Iris pigment epithelial cell (primary cell): ENCODE measurements at regions not wholly inside any gene's neighbourhood (a gene's known extent, or its start where the extent isn't known, plus 50 kb on each side); places are given as distances from the start of the nearest gene placed in this dataset.
"Not testable (repeated sequence)": the region's sequence is repeated elsewhere in the genome, so short reads cannot be mapped to it uniquely, and the experiment has no call there.

ENCODE experiments used
- DNase-seq: peaks from one replicate; pipeline ENCODE4 v3.0.0-alpha.2; 2011; ENCODE audit warnings: low read depth

DNA sequence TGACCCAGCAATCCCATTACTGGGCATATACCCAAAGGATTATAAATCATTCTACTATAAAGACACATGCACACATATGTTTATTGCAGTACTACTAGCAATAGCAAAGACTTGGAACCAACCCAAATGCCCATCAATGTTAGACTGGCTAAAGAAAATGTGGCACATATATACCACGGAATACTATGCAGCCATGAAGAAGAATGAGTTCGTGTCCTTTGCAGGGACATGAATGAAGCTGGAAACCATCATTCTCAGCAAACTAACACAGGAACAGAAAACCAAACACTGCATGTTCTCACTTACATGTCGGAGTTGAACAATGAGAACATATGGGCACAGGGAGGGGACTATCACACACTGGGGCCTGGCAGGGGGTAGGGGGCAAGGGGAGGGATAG is 183.0 kb downstream of the HACE1 start:
- DNase-seq = not testable (repeated sequence)

GRCh38 chr6:104675161-104675560 is 184.6 kb downstream of the HACE1 start:
- DNase-seq = not testable (repeated sequence)

DNA sequence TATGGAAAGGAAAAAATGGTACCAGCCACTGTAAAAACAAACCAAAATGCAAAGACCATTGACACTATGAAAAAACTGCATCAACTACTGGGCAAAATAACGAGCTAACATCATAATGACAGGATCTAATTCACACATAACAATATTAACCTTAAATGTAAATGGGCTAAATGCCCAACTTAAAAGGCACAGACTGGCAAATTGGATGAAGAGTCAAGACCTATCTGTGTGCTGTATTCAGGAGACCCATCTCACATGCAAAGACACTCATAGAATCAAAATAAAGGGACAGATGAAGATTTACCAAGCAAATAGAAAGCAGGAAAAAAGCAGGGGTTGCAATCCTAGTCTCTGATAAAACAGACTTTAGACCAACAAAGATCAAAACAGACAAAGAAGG is 186.6 kb downstream of the HACE1 start:
- DNase-seq = not testable (repeated sequence)

DNA sequence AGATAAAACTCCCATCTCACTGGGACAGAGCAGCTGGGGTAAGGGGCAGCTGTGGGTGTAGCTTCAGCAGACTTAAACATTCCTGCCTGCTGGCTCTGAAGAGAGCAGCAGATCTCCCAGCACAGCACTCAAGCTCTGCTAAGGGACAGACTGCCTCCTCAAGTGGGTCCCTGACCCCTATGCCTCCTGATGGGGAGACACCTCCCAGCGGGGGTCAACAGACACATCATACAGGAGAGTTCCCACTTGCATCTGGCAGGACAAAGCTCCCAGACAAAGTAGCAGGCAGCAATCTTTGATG is 188.2 kb downstream of the HACE1 start:
- not testable (repeated sequence) for DNase-seq

DNA sequence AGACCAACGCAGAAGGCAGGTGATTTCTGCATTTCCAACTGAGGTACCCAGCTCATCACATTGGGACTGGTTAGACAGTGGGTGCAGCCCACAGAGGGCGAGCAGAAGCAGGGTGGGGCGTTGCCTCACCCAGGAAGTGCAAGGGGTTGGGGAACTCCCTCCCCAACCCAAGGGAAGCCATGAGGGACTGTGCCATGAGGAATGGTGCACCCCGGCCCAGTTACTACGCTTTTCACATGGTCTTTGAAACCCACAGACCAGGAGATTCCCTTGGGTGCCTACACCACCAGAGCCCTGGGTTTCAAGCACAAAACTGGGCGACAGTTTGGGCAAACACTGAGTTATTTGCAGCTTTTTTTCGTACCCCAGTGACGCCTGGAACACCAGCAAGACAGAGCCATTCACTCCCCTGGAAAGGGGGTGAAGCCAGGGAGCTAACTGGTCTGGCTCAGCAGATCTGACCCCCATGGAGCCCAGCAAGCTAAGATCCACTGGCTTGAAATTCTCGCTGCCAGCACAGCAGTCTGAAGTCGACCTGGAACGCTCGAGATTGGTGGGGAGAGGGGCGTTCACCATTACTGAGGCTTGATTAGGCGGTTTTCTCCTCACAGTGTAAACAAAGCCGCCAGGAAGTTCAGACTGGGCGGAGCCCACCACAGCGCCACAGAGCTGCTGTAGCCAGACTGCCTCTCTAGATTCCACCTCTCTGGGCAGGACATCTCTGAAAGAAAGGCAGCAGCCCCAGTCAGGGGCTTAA is 188.7 kb downstream of the HACE1 start:
- DNase-seq = not testable (repeated sequence)

DNA sequence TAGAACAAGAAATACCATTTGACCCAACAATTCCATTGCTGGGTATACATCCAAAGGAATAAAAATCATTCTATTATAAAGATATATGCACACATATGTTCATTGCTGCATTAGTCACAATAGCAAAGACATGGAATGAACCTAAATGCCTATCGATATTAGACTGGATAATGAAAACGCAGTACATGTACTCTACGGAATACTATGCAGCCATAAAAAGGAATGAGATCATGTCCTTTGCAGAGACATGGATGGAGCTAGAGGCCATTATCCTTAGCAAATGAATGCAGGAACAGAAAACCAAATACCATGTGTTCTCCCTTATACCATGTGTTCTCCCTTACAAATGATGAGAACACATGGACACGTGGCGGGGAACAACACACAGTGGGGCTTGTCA is 190.2 kb downstream of the HACE1 start:
- no peak for DNase-seq

DNA sequence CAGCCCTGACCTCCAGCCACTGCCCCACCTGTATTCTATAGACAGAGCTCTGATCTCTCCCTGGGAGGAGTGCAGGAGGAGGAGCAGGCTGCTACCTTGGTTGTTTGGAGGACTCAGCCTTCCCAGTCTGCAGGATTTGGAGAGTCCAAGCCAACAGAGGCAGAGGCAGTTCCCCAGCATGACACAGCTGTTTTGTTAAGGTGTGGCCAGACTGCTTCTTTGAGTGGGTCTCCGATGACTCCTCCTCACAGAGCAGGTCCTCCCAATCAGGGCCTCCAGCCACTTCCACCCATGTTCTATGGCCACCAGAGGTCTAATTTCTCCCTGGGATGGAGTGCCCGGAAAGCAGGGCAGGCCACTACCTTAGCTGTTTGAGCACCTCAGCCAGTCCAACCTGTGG is 203.5 kb downstream of the HACE1 start:
- DNase-seq = no peak

- DNase-seq = no peak
Measured at GRCh38 chr6:104653781-104654180, 205.9 kb downstream of the HACE1 start.

DNA sequence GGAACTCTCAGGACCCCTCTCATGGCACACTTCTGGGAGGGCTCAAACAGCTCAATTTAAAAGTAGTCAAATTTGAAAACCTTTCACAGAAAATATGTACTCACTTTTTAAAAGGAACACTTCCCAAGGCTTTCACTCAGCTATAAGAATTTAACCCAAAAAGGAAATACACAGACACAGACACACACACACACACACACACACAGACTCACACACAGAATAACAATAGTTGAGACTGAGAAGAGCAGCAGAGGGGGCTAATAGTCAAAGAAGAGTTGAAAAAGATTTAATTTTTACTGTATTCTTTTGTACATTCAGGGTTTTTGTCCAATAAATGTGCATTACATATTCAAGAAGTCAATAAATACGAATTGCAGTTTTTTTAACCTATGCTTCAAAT is 211.4 kb downstream of the HACE1 start:
- DNase-seq = no peak

GRCh38 chr6:104644848-104645247 is 214.9 kb downstream of the HACE1 start:
- DNase-seq = no peak

DNA sequence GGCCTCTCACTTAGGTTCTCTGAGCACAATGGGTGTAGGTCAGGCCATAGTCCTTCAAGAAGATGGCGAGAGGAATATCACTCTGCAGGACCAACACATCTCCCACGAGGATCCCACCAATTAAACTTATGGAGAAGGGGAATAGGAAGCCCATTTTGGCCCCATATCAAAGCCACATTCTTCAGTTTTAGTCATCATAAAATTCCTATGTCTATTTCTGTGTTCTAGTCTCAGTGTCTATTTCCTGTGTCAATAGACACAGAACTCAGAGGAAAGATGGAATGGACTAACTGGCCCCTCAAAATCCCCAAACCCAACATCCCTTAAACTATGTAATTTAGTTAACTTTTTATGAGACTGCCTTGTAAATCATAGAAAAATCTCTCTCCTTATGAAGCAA is 216.8 kb downstream of the HACE1 start:
- DNase-seq = peak; percentile 49

DNA sequence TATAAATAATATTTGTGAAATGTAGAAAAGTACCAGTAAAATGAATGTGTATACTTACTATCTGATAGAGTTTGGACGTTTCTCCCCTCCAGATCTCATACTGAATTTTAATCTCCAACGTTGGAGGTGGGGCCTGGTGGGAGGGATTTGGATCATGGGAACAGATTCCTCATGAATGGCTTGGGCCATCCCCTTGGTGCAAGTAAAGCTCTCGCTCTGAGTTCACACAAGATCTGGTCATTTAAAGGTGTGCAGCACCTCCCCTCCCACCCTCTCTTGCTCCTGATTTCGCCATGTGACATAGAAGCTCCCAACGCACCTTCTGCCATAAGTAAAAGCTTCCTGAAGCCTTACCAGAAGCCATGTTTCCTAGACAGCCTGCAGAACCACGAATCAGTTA is 219.0 kb downstream of the HACE1 start:
- peak; percentile 52 for DNase-seq

DNA sequence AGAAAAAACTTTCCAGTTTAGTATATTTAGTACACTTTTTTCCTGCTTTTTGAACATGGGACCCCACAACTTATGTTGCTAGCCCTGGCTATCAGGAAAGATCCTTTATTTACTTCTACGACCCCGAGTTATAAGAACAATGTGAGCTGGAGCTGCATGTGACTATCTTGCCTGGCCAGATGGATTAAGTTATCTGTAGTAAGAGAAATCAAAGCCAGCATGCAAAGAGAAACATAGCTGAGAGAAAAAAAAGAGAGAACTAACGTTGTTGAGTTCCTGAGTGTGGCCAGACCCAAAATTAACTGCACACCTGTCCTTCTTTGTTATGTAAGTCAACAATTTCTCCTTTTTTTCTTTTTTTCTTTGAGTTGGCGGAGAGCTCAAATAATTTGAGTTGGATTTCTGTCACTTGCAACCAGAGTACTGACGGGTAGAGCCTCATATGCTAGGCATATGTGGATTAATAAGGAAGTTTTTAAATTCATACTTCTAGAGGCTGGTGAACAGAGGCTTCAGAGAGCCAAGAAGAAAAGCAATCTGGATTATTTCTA is 219.5 kb downstream of the HACE1 start:
- peak; percentile 44 for DNase-seq

DNA sequence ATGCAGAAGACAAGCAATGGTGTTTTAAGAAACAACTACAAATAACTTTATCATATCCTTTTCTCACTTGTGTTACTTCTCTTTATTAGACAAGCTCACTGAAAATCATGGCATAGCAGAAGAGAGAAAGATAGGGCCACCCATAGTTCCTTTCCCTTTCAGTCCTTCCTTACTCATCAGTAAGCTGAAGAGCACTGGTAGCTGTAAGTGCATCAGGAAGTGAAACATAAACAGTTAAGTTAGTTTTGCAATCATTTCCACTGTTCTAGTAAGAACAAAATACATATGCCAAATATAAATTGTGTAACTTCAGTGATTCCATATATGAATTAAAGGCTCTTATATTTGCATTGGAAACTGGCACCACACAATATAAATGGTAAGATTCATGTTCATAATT is 220.1 kb downstream of the HACE1 start:
- DNase-seq = peak; percentile 92

DNA sequence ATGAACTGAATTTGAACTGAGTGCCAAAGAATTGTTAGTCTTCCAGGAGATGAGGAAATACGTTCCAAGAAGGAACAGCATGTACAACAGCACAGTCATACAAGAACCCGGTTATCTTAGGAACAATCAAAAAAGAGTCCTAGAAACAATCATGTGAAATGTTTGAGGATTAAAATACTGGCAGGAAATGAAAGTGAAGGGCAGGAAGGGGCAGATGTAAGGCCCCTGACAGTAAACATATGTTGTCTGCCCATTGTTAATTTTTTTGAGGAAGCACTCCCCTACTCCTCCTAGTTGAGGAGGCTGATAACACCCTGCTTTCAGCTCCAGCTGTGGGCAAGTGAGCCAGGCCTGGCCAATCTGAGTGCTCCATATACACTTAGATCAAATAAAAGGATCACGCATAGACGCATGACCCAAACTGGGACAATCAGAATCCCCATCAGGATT is 220.9 kb downstream of the HACE1 start:
- peak; percentile 84 for DNase-seq

- peak; percentile 86 for DNase-seq
Measured at GRCh38 chr6:104633125-104633524, 226.6 kb downstream of the HACE1 start.

DNA sequence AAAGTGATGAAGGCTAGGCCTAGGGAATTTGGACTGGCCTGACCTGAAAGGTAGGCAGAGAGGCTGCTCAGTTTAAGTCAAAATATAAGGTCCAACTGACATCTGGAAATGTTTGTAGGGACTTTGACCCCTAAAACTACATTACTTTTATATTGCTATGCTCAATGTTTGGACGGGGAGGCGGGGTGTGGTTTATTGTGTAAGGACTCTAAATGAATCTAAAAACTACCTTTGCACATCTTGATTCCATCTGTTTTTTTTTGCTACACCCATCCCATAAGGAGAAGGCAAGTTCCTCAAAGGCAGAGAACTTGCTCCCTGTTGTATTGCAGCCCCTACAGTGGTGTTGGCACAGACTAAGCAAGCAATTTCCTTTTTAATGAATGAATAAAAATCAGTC is 227.1 kb downstream of the HACE1 start:
- DNase-seq = no peak

DNA sequence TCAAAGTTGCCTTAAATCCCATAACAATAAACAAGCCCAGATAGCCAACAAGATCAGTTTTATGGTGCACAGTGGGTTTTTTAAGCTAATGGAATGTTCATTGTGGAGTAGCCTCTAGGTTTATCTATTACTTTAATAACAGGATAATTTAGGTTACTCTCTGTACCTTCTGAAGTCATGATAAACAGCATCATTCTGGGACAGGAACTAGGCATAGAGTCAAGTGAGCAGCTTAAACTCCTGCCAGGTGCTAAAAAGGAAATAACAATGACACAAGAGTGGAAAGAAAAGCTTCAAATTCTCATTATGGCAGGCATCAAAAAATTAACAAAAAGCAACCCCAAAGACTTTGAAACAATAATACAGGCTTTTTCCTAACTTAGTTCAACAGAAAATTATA is 228.8 kb downstream of the HACE1 start:
- no peak for DNase-seq

- no peak for DNase-seq
Measured at GRCh38 chr6:104630522-104630921, 229.2 kb downstream of the HACE1 start.

GRCh38 chr6:104629826-104630225 is 229.9 kb downstream of the HACE1 start:
- no peak for DNase-seq

- peak; percentile 96 for DNase-seq
Measured at GRCh38 chr6:104625536-104625935, 234.2 kb downstream of the HACE1 start.

DNA sequence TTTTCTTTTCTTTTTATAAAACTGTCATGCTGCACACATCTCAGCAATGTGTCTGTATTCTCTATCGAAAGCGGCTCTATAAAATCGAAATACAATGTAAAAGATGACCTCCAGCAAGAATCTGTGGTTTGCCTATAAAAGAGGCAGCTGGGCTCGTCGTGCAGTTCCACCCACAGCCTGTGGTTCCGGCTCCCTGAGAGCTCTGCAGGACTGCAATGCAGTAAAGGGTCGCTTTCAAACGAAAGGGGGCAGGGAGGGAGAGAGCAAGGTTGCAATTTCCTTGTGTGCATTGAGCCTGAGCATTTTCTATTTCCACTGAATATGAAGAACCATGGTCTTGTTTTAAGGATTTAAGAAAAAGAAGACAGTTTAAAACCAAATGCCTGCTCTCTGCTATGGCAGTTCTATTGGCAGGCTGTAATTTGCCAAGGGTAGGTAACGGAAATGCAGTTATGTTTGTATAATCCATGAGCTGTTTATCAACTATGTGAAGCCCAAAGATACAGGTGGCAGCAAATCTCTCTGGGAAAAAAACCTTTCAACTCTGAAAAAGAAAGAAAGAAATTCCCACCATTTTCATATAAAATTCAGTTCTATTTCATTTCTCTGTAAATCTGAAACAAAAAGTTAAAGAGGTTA is 236.5 kb downstream of the HACE1 start:
- no peak for DNase-seq

DNA sequence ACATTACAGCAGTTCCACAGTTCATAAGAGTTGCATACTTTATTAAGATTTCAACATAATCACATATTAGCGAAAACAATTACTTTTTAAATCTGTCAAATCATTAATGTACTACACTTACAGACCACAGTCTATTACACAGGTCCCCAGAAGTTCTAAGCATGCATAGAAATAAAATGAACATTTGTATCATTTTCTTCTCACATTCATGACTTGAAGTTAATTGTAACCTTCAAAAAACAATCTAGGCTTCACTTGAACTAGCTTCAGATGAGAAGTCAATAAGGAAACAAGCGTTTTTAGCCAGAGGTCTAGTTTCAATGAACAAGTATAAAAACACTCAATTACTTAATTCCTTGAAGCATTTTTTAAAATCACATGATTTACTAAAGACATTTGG is 238.3 kb downstream of the HACE1 start:
- no peak for DNase-seq

DNA sequence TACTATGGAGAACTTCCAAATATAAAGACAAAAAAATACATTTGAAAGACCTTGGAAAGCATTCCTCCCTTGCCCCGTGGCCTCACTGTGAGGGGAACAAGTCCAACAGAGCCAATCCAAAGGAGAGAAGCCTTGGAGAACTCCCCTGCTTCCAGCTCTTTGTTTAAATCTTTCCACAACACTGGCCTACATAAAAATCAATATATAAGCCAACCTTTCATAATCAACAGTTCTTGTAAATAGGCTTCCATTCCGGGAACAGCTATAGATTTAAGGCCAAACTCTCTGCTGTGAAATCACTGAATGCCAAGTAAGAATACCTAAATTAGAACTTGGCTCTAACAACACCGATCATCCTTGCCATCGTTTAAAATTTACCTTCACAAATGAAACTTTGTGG is 242.1 kb downstream of the HACE1 start:
- no peak for DNase-seq
